Panc1 (cell line): ENCODE measurements at regions not wholly inside any gene's neighbourhood (a gene's known extent, or its start where the extent isn't known, plus 50 kb on each side); places are given as distances from the start of the nearest gene placed in this dataset.

Experiments used
- ATAC-seq: fragments of 200-7000 bp; cut with Tn5 transposase; 2 replicates; pipeline ENCODE4 v1.9.1; 2020; ENCODE audit warnings: mild to moderate bottlenecking, moderate library complexity
- BruUV-seq: library from RNA; stranded (reverse); fragments of 400-500 nt; replicated peaks from 2 replicates; lab custom pipeline; 2021; lab: Mats Ljungman, UMichigan
- CTCF ChIA-PET: fragments of 300-600 bp; sonication (Branson Sonifier 250); formaldehyde crosslinking; loops from one replicate; lab custom pipeline; 2022; ENCODE audit warnings: antibody characterized with exemption; lab: Charles Lee
- POLR2A ChIA-PET: fragments of 300-600 bp; sonication (Branson Sonifier 250); formaldehyde crosslinking; loops from one replicate; lab custom pipeline; 2022; ENCODE audit warnings: antibody characterized with exemption; lab: Charles Lee
- DNase-seq: peaks from one replicate; pipeline ENCODE4 v3.0.0-alpha.2; 2010; ENCODE audit warnings: low read depth, low spot score
- H3K27ac ChIP-seq: 2 replicates; pipeline ENCODE4 v1.5.1; 2011; ENCODE audit warnings: mild to moderate bottlenecking, low read length, inconsistent platforms
- H3K27me3 ChIP-seq: fragments of 200-500 bp; sonication (Bioruptor generic); 2 replicates; pipeline ENCODE4 v1.6.0; 2014; ENCODE audit warnings: low read length, inconsistent platforms; ENCODE audit not compliant: control insufficient read depth, insufficient read depth
- H3K36me3 ChIP-seq: fragments of 200-500 bp; sonication (Bioruptor generic); 2 replicates; pipeline ENCODE4 v1.5.1; 2014; ENCODE audit warnings: inconsistent platforms, mild to moderate bottlenecking, low read length, moderate library complexity; ENCODE audit not compliant: control insufficient read depth, insufficient read depth
- H3K4me1 ChIP-seq: 2 replicates; pipeline ENCODE4 v1.5.1; 2011; ENCODE audit warnings: inconsistent platforms, mild to moderate bottlenecking, low read length, moderate library complexity; ENCODE audit not compliant: control insufficient read depth, insufficient read depth
- H3K4me3 ChIP-seq, 2 experiments: 2 replicates each; pipeline ENCODE4 v1.5.1; 2011 to 2012; ENCODE audit warnings: low read depth in 2 of 2, low read length in 2 of 2, mild to moderate bottlenecking in 2 of 2, inconsistent platforms in 1 of 2, moderate library complexity in 1 of 2
- H3K9me3 ChIP-seq: fragments of 200-500 bp; sonication (Bioruptor generic); 2 replicates; pipeline ENCODE4 v1.5.1; 2014; ENCODE audit warnings: low read depth, mild to moderate bottlenecking, inconsistent platforms, low read length, moderate library complexity; ENCODE audit not compliant: control insufficient read depth, insufficient read depth
- POLR2AphosphoS5 ChIP-seq: IDR thresholded peaks from 2 replicates; pipeline ENCODE4 v1.6.1; 2012; ENCODE audit warnings: mild to moderate bottlenecking, low read depth, low read length, moderate library complexity
- SIN3A ChIP-seq: IDR thresholded peaks from 2 replicates; pipeline ENCODE4 v1.6.1; 2012; ENCODE audit warnings: low read depth, mild to moderate bottlenecking, low read length, moderate library complexity, borderline replicate concordance; ENCODE audit not compliant: insufficient read depth
- TCF7L2 ChIP-seq: IDR thresholded peaks from 2 replicates; pipeline ENCODE4 v1.6.1; 2011; ENCODE audit warnings: mild to moderate bottlenecking, low read depth, low read length, inconsistent platforms
- in situ Hi-C: cut with HindIII; loops from 2 replicates; pipeline ENCODE4 v1.10.0; 2016; ENCODE audit warnings: low sequenced_read_pairs, low pct_unique_long_range_greater_than_20kb
- intact Hi-C: fragments of 100-400 bp; cut with micrococcal nuclease; formaldehyde crosslinking; loops from one replicate; pipeline ENCODE4 v1.10.0; 2022; ENCODE audit not compliant: unreplicated experiment
- TF ChIP-seq, protein P1 (sequence below), 2 experiments: IDR thresholded peaks; 2 replicates each; pipeline ENCODE4 v1.6.1; 2011 to 2012; ENCODE audit warnings: low read depth in 2 of 2, control low read depth in 1 of 2, low read length in 1 of 2, mild to moderate bottlenecking in 1 of 2, moderate library complexity in 1 of 2; ENCODE audit not compliant: insufficient read depth in 1 of 2
- TF ChIP-seq, protein P2 (sequence below): fragments of 450-650 bp; IDR thresholded peaks from 2 replicates; pipeline ENCODE4 v1.5.1; 2017; ENCODE audit warnings: mild to moderate bottlenecking

DNA sequence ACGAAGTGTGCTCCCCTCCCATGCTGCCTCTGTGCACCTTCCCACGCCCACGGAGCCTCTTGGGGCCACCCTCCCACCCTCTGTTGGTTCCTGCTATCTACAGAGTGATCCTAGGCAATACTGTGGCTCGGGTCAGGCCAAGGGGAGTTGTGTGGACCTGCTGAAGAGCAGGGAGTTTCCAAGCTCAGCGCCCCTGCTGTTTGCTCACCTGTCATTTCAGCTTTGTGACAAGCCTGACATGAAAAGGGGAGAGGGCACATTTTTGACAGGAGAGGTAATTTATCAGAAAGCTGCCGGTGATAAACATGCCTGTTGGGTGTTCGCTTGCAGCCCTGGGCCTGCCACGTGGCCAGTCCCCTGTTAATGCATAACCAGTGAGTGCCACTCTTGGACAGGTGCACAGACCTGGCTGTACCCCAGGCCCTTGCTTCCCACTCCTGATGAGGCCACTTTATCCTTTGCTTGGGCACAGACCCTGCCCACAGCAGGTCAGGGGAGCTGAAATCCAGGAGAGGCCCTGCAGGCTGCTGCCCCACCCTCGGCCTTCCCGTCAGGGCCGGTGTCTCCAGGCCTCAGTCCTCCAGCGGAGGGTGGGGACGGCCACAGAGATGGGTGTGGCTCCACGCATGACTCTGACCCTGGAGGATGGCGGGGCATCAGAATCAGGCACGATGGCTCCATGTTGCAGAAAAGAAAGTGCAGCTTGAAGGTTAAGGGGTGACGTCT, 201.5 kb upstream of the GPR12 start:
- intact Hi-C loops = no loop called here
- no peak for DNase-seq
- no TSS peak for BruUV-seq
- no peak for ATAC-seq
- H3K9me3 ChIP-seq = no peaks in the 10 kb centered on the region
- H3K4me1 ChIP-seq = peaks cover 13% of the 10 kb centered on the region
- no peaks in the 10 kb centered on the region for H3K36me3 ChIP-seq
- CTCF ChIA-PET = no interaction called here
- H3K27me3 ChIP-seq = no peaks in the 10 kb centered on the region
- POLR2A ChIA-PET = no interaction called here
- no peak for TF ChIP-seq SIN3A
- TF ChIP-seq TCF7L2 = no peak
- TF ChIP-seq, protein P1, sequence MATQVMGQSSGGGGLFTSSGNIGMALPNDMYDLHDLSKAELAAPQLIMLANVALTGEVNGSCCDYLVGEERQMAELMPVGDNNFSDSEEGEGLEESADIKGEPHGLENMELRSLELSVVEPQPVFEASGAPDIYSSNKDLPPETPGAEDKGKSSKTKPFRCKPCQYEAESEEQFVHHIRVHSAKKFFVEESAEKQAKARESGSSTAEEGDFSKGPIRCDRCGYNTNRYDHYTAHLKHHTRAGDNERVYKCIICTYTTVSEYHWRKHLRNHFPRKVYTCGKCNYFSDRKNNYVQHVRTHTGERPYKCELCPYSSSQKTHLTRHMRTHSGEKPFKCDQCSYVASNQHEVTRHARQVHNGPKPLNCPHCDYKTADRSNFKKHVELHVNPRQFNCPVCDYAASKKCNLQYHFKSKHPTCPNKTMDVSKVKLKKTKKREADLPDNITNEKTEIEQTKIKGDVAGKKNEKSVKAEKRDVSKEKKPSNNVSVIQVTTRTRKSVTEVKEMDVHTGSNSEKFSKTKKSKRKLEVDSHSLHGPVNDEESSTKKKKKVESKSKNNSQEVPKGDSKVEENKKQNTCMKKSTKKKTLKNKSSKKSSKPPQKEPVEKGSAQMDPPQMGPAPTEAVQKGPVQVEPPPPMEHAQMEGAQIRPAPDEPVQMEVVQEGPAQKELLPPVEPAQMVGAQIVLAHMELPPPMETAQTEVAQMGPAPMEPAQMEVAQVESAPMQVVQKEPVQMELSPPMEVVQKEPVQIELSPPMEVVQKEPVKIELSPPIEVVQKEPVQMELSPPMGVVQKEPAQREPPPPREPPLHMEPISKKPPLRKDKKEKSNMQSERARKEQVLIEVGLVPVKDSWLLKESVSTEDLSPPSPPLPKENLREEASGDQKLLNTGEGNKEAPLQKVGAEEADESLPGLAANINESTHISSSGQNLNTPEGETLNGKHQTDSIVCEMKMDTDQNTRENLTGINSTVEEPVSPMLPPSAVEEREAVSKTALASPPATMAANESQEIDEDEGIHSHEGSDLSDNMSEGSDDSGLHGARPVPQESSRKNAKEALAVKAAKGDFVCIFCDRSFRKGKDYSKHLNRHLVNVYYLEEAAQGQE (IDR thresholded peaks at IDR 0.05; ENCODE audit: insufficient read depth in 1 of 2, low read depth in 2 of 2, low read length in 1 of 2) = no peak
- TF ChIP-seq, protein P2, sequence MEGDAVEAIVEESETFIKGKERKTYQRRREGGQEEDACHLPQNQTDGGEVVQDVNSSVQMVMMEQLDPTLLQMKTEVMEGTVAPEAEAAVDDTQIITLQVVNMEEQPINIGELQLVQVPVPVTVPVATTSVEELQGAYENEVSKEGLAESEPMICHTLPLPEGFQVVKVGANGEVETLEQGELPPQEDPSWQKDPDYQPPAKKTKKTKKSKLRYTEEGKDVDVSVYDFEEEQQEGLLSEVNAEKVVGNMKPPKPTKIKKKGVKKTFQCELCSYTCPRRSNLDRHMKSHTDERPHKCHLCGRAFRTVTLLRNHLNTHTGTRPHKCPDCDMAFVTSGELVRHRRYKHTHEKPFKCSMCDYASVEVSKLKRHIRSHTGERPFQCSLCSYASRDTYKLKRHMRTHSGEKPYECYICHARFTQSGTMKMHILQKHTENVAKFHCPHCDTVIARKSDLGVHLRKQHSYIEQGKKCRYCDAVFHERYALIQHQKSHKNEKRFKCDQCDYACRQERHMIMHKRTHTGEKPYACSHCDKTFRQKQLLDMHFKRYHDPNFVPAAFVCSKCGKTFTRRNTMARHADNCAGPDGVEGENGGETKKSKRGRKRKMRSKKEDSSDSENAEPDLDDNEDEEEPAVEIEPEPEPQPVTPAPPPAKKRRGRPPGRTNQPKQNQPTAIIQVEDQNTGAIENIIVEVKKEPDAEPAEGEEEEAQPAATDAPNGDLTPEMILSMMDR = no peak
- no peak for TF ChIP-seq POLR2AphosphoS5
- peak overlapping the region; percentile 87 for H3K27ac ChIP-seq
- H3K4me3 ChIP-seq = no peak overlapping the region
- in situ Hi-C loops = no loop called here

DNA sequence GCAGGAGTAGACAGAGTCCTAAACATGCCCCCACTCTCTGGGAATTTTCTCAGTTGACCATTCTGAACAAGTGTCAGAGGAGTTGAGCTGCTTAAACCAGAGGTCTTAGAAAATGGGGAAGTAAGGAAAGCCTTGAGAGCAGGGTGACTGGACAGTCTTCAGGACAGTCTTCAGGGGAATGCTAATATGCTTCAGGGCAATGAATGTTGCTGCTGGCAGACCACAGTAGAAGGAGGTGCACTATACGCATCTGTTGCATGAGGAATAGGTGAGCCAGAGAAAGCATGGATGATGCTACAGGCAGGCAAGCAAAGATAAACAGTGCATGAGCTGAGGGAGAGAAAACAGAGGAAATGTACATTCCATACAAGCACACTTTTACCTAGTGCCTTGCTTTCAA, 196.6 kb upstream of the GPR12 start:
- ChIA-PET POLR2A (no interaction called here), CTCF (no interaction called here)
- TF ChIP-seq SIN3A (no peak), POLR2AphosphoS5 (no peak), TCF7L2 (no peak)
- TF ChIP-seq, protein P2 = no peak
- TF ChIP-seq, protein P1 (IDR thresholded peaks at IDR 0.05; ENCODE audit: insufficient read depth in 1 of 2, low read depth in 2 of 2, low read length in 1 of 2) = no peak
- no peaks in the 10 kb centered on the region for H3K27me3 ChIP-seq
- no peak overlapping the region for H3K4me3 ChIP-seq
- no TSS peak for BruUV-seq
- no peaks in the 10 kb centered on the region for H3K9me3 ChIP-seq
- ATAC-seq (peak; percentile 41), DNase-seq (no peak)
- in situ Hi-C loops = no loop called here
- no peaks in the 10 kb centered on the region for H3K36me3 ChIP-seq
- intact Hi-C loops = no loop called here
- H3K27ac ChIP-seq = peak overlapping the region; percentile 94
- peaks cover 24% of the 10 kb centered on the region for H3K4me1 ChIP-seq
